HCT116 (cell line): ENCODE measurements at regions not wholly inside any gene's neighbourhood (a gene's known extent, or its start where the extent isn't known, plus 50 kb on each side); places are given as distances from the start of the nearest gene placed in this dataset.

ENCODE experiments used
- EZH2 ChIP-seq: fragments of 200-600 bp; sonication (generic); IDR thresholded peaks from 2 replicates; pipeline ENCODE4 v1.6.1; 2017; ENCODE audit warnings: antibody characterized with exemption, mixed run types
- EZH2phosphoT487 ChIP-seq: fragments of 200-600 bp; IDR thresholded peaks from 2 replicates; pipeline ENCODE4 v1.6.1; 2018; ENCODE audit warnings: antibody characterized with exemption, borderline replicate concordance
- JUND ChIP-seq: IDR thresholded peaks from 2 replicates; pipeline ENCODE4 v1.6.1; 2012
- SIN3A ChIP-seq: IDR thresholded peaks from 2 replicates; pipeline ENCODE4 v1.6.1; 2012; ENCODE audit warnings: low read depth
- TCF7L2 ChIP-seq: IDR thresholded peaks from 2 replicates; pipeline ENCODE4 v1.7.0; 2011; ENCODE audit warnings: borderline replicate concordance, inconsistent platforms; ENCODE audit not compliant: insufficient read depth, insufficient read length; ENCODE audit errors: extremely low read depth
- YY1 ChIP-seq: IDR thresholded peaks from 2 replicates; pipeline ENCODE4 v1.6.1; 2011; ENCODE audit warnings: low read length, low read depth, moderate library complexity, mild to moderate bottlenecking; ENCODE audit not compliant: insufficient replicate concordance; ENCODE audit errors: extremely low read depth
- ZFX ChIP-seq: fragments of 450-650 bp; IDR thresholded peaks from 2 replicates; pipeline ENCODE4 v1.6.1; 2017
- TF ChIP-seq, protein P1 (sequence below), 3 experiments: fragments of 200-600 bp in 1 of 3; sonication (generic) in 1 of 3; IDR thresholded peaks in 2 of 3; conservative IDR thresholded peaks in 1 of 3; 2 replicates each; pipeline ENCODE4 v1.5.1; 2012 to 2017; ENCODE audit warnings: low read depth in 2 of 3, low read length in 2 of 3, antibody characterized with exemption in 1 of 3, borderline replicate concordance in 1 of 3, control low read depth in 1 of 3, mild to moderate bottlenecking in 1 of 3, mixed read lengths in 1 of 3, mixed run types in 1 of 3, moderate library complexity in 1 of 3; ENCODE audit not compliant: insufficient read depth in 1 of 3

DNA sequence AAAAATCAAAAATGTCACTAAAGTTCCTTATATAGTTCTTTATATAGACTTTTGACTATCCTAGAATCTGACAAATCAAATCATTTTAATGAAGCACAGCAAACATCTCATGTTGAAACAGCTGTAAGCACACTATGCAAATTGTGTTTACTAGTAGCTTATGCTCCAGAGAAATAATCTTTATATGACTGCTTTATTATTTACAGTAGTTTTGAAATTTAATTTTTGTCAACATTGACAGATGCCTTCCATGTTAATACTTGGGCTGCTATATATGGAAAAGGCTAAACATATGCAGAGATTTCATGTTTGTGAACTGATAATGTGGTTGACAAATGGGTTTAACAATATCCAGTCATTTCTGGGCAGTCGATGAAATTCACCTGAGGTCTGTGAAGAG lies 616.8 kb downstream of the TAFA4 start:
- TF ChIP-seq, protein P1, sequence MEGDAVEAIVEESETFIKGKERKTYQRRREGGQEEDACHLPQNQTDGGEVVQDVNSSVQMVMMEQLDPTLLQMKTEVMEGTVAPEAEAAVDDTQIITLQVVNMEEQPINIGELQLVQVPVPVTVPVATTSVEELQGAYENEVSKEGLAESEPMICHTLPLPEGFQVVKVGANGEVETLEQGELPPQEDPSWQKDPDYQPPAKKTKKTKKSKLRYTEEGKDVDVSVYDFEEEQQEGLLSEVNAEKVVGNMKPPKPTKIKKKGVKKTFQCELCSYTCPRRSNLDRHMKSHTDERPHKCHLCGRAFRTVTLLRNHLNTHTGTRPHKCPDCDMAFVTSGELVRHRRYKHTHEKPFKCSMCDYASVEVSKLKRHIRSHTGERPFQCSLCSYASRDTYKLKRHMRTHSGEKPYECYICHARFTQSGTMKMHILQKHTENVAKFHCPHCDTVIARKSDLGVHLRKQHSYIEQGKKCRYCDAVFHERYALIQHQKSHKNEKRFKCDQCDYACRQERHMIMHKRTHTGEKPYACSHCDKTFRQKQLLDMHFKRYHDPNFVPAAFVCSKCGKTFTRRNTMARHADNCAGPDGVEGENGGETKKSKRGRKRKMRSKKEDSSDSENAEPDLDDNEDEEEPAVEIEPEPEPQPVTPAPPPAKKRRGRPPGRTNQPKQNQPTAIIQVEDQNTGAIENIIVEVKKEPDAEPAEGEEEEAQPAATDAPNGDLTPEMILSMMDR (IDR thresholded peaks at IDR 0.05 in 2 of 3, conservative IDR thresholded peaks at IDR 0.05 in 1 of 3; ENCODE audit: borderline replicate concordance in 1 of 3, insufficient read depth in 1 of 3, low read depth in 2 of 3, low read length in 2 of 3), result no peak
- TF ChIP-seq SIN3A (no peak), TCF7L2 (no peak), ZFX (no peak), EZH2 (no peak), YY1 (no peak), EZH2phosphoT487 (no peak), JUND (no peak)
